ENCODE measurements at regions not wholly inside any gene's neighbourhood (a gene's known extent, or its start where the extent isn't known, plus 50 kb on each side); places are given as distances from the start of the nearest gene placed in this dataset.

DNA sequence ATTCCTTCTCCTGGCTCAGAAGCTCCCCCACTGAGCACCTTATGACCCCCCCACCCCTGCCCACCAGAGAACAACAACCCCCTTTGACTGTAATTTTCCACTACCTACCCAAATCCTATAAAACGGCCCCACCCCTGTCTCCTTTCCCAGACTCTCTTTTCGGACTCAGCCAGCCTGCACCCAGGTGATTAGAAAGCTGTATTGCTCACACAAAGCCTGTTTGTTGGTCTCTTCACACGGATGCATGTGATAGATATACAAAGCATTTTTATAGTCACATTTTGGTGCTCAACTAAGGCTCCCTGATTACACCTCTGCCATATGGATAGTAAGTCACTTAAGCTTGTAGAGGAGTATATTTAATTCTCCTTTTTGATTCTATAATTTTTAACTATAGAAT lies 985.8 kb downstream of the REEP3 start:
- DNase-seq (ENCODE audit: low spot score), result no peak

DNA sequence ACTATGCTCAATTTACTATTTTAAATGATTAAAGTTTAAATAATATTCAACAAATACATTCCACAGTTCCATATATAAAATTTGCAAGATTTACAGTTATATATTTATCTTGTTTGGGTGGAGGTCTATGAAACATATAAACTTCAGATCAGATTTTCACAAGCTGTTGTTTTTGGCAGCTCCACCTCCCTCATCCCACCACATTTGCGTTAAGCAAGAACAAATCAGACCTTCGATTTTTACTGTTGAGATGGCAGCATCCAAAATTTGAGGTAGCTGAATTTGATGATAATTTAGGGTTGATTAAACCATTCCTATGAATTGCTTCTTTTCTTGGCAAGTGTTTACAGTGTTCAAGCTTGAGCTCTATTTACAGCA lies 986.4 kb downstream of the REEP3 start:
- no peak for DNase-seq (ENCODE audit: low spot score)

- DNase-seq (ENCODE audit: low spot score), result no peak
These were observed 986.9 kb downstream of the REEP3 start for GRCh38 chr10:64508029-64508661.

GRCh38 chr10:64515970-64516699 lies 994.9 kb downstream of the REEP3 start:
- DNase-seq (ENCODE audit: low spot score), result no peak

DNA sequence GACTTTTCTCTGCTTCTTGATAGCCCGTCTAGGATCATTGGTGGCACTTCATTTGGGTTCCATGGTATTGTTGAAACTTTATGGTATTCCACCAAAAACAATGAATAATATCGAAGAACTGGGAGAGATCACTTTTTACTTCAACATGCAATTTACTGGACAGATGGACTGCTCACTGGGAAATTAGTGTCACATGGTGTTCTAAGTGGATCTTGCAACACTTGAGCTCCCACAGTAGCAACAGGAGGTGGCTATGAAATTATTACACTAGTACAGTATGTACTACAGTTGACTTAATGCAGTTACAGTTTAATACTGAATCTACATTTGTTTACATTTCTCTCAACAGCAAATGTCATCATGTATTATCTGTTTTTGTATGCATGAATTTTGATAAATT lies 997.3 kb downstream of the REEP3 start:
- no peak for DNase-seq (ENCODE audit: low spot score)

- no peak for DNase-seq (ENCODE audit: low spot score)
These were observed 998.2 kb downstream of the REEP3 start for GRCh38 chr10:64519427-64519826.

DNA sequence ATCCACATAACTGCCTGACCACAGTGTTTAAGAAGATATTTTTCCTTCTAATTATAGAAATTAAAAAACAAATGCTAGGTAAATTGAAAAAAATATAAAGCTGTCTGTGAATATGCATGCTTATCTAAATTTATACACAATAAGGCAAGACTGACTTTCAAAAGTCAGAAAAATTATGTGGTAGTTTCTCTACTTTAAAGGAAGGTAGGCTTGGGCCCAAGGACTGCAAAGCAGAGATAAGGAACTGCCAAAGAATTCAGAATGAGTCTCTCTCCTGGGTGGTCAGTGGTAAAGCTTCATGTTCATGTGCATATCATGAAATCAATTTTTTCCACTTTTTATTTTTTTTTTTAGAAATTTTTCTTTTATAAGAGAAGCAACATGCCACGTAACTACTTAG lies 998.6 kb downstream of the REEP3 start:
- DNase-seq (ENCODE audit: low spot score), result no peak

DNA sequence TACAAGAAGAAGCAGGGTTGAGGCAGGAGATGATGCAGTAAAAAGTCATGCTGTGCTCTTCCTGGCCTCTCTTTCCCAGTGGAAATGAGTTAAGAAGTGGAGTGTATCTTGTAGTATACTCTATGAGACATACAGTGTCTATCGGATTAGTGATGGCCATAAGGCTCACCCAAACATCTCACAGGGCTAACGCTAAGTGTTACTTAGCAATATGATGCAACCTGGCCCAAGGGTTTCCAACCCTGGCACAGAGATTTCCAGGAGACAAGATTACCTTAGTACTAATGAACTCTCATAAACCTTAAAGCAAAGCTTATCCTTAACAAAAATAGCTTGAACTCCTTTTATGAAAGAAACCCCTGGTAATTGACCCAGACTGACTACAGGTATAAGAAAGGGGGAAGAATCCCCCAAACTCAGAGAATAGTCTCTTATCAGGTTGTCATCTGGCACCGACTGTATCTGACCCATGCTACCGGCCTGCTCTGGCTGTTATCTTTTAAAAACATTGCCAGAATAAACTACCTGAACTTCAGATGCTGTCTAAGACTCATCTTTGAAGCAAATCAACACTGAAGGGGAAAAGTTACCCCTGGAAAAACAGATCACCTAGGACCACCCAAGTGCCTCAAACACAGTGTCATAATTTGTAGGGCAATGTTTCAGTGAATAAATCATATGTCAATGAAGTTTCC lies 1002.0 kb downstream of the REEP3 start:
- no peak for DNase-seq (ENCODE audit: low spot score)

GRCh38 chr10:64528294-64529002 lies 1007.2 kb downstream of the REEP3 start:
- DNase-seq (ENCODE audit: low spot score), result no peak

DNA sequence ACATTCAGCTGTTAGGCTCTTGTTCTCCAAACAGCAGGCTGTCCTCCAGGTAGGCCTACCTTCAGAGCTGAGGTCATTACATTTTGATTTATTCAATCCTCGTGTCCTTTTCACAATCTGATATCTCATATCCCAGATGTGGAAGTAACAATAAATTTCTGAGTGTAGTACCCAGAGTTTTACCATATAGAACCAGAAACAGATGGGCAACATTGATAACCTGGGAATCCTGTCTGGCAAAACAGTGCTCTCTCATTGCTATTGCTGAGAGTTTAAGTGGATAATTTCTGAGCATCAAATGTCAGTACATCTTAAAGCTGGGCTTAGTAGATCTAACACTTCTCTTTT lies 1007.8 kb downstream of the REEP3 start:
- DNase-seq (ENCODE audit: low spot score), result no peak

DNA sequence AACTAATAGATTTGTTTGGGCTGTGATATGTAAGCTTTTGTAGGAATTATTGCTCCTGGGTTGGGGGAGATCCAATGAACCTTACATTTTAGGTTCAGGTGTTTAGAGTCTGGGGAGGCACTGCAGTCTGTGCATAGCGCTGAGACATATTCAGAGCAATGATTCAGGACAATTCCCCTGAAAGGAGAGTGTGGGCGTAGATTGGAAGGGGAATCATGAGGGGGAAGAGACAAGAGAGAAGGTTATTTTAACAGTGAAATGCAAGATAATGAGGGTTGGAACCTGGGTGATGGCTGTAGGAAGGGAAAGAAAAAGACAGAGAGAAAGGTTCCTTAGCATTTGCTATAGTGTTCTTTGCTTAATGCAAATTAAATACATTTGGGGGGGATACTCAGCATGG lies 1013.4 kb downstream of the REEP3 start:
- DNase-seq (ENCODE audit: low spot score), result no peak

DNA sequence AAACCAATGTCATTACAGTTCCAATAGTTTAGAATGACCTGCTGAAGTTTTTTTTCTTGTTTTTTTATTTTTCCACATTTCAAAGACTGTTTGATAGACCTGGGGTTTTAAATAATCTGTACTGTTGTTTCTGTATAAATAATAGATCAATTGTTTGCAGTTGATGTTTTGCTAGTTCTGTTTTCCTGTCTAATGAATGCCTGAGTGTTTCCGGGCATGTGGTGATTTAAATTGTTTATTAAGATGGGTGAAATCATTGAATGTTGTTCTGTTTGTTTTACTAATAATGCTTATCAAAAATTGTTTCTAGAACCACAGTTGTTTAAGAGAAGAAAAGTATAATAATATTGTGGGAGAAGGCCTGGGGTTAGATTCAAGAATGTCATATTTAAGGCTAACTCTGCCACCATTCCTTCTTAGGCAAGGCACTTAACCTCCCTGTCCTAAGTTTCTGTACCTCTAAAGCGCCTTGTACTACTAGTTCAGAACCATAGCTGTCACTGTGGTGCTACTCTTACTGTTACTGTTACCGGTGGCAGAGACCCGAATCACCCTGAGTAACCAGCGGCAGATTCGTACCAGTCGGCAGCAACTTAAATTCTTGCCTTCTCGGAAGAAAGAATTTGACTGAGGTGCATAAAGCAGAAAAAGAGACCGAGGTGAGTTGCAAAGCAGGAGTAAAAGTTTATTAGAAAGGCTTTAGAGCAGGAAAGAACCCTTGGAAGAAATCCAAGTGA lies 1014.1 kb downstream of the REEP3 start:
- DNase-seq (ENCODE audit: low spot score), result no peak

DNA sequence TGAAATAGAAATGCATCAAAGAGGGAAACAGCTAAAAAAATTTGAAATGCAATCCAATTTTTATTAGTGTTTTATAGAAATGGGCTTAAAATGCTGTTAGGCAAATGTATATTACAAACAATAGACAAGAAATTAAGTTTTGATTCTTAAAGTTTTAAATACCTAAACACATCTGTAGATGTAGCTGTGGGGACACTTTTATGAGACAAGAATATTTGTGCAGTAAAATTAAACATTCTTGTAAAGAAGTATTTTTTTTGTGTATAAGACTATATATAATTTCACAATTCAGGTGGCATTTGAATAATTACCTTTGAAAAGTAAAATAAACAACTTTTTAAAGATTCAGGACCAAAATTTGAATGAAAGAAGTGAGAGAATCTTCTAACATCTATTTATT lies 1015.9 kb downstream of the REEP3 start:
- DNase-seq (ENCODE audit: low spot score), result no peak

DNA sequence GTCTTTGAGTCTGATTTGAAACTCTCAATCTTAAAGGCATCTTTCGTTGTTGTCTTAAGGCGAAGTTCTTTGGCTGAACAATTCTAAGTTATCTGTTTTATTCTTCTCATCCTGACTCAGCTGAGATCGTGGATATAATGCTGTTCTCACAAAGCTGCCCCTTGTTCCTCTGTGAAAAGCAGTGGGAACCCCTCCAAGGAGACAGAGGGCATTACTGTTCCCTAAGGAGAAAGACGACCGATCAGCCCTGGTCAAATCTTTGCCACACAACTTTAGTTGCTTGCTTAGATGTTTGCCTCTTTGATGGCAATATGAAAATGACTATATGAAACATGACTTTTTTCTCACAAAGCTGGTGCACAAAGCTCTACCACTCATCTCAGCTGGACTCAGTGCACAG lies 1016.7 kb downstream of the REEP3 start:
- no peak for DNase-seq (ENCODE audit: low spot score)

DNA sequence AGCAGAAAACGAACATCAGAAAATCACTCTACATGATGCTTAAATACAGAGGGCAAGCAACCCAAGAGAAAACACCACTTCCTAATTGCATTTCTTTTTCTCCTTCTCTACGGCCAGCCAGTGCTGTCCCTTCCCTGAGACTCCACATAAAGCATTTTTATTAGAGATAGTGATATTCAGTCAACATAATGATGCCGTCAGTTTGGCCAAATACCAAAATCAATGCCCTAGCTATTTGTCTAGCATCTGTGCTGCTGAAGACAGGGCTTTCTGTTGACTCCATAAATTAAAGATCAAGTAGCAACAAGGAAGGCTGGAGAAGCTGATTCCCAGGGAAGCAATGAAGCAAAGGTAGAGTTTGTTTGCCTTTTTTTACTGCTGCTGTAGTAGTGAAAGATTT lies 1024.9 kb downstream of the REEP3 start:
- DNase-seq (ENCODE audit: low spot score), result no peak

DNA sequence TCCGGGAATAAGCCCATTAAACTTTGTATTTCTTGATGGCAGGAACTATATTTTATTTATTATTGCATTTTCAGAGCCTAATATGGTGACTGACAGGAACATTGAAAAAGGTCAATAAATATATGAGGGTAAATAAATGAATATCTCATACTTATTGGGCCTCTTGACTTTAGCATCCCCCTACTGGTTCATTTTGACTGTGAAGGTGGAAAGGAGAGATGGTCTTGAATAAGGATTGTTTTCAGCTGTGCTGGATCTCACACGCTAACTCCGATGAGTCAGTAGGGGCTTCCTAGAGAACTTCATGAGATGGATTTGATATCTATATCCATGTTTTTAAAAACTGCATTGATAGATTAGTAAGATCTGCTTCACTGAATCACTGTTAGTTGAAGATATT lies 1026.0 kb downstream of the REEP3 start:
- no peak for DNase-seq (ENCODE audit: low spot score)

DNA sequence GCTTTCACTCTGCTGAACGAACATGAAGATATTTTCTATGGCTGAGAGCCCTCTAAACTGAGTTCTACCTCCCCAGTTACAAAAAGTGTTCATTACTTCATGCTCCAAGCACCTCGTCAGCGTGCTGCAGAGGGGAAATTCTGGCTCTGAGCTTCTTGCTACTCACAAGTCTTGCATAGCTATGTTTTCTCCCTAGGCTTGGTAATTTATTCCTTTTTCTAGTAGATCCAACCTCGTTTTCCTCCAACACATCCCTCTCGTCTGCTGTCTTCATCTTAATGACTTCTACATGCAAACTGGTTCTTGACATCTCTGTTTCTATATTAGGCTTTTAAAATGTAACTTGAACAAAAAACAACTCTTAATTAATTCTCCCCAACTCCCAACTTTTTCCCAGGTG lies 1034.5 kb downstream of the REEP3 start:
- DNase-seq (ENCODE audit: low spot score), result no peak

DNA sequence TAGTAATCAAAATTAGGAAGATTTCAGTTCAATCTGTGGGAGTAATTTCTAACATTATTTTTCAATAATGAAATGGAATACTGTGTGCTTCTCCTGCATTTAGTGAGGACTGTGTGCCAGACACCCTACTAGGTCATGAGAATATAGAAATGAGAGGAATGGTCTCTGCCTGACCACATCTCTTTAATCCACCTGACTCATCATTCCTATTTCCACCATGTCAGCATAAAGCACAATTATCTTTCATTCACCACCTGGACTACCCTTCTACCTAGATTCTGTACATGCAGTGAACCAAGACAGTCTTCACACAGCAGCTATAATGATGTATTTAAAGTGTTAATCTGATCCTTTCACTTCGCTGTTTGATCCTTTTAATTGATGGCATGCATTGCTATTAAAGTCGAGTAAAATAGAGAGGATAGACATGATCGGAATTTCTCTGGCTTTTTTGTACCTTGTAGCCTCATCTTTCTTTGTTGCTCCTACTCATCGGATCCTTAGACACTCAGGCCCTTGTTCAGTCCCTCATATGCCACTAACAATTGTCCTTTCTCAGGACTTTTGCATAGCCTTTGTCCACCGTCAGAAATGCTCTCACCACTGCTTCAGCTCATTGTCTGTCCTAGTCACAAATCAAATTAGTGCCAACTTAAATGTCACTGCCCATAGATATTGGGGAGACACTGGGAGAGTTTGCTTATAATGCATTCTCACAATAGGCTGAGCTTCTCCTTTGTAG lies 1037.1 kb downstream of the REEP3 start:
- DNase-seq (ENCODE audit: low spot score), result no peak

DNA sequence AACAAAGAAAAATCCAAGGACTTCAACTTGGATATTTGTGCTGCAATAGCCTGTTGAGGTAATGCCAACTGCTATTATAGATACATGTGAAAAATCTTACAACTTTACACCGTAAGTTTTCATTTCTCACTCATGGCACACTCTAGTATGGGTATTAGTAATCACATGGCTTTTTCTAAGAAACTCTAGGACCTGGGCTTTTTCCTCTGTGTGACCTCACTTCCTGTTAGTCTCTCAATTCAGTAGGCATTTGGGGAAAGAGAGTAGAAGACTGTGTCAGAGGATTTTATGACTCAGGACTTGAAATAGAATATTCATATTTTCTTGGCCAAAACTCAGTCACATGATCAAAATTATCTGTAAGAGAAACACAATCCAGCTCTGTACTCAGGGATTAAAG lies 1049.9 kb downstream of the REEP3 start:
- no peak for DNase-seq (ENCODE audit: low spot score)

GRCh38 chr10:64573623-64574325 lies 1052.6 kb downstream of the REEP3 start:
- no peak for DNase-seq (ENCODE audit: low spot score)

- no peak for DNase-seq (ENCODE audit: low spot score)
These were observed 1053.2 kb downstream of the REEP3 start for GRCh38 chr10:64574371-64574770.
